ENCODE measurements at regions not wholly inside any gene's neighbourhood (a gene's known extent, or its start where the extent isn't known, plus 50 kb on each side); places are given as distances from the start of the nearest gene placed in this dataset.

GRCh38 chr12:59086126-59086525 lies 165.8 kb upstream of the LRIG3 start:
- TF ChIP-seq HSF1 (IDR thresholded peaks at IDR 0.05; ENCODE audit: low read depth, low read length) (no peak), EGR1 (IDR thresholded peaks at IDR 0.05; ENCODE audit: borderline replicate concordance in 1 of 2, low read depth in 2 of 2, low read length in 2 of 2) (no peak), DPF2 (IDR thresholded peaks at IDR 0.05) (no peak)

Measured in GM12878 (cell line).